K562 (cell line): ENCODE measurements at regions not wholly inside any gene's neighbourhood (a gene's known extent, or its start where the extent isn't known, plus 50 kb on each side); places are given as distances from the start of the nearest gene placed in this dataset.

Source experiments
- ATAC-seq: fragments of 200-7000 bp; cut with Tn5 transposase; 3 replicates; pipeline ENCODE4 v1.9.1; 2020; ENCODE audit warnings: moderate library complexity
- BruUV-seq: library from RNA; stranded (reverse); fragments of 400-500 nt; replicated peaks from 2 replicates; lab custom pipeline; 2021; lab: Mats Ljungman, UMichigan
- CTCF ChIA-PET: fragments of 300-600 bp; formaldehyde crosslinking; extraction: SDS; loops from one replicate; lab custom pipeline; 2021; ENCODE audit warnings: low intra/inter-chr PET ratio; lab: Yijun Ruan, JAX
- POLR2A ChIA-PET: fragments of 300-600, 350-650 bp; sonication (Branson Sonifier 250); formaldehyde crosslinking; extraction: SDS; loops from one replicate; lab custom pipeline; 2021; ENCODE audit warnings: antibody characterized with exemption, inconsistent platforms; lab: Yijun Ruan, JAX
- DNase-seq, 4 experiments: peaks; one replicate each; pipeline versions ENCODE4 v3.0.0 to v3.0.0-alpha.2; 2011 to 2018; ENCODE audit warnings: low spot score in 3 of 4, mixed read lengths in 3 of 4; ENCODE audit errors: extremely low read depth in 1 of 4
- FAIRE-seq: peaks from 2 replicates; lab custom pipeline; 2011; peaks lifted over from hg19 to GRCh38; lab: Jason Lieb, UNC
- H2AFZ ChIP-seq: 2 replicates; pipeline ENCODE4 v1.6.0; 2011; ENCODE audit warnings: low read depth, low read length, control low read depth, inconsistent platforms
- H3K27ac ChIP-seq: fragments of 200-600 bp; 3 replicates; pipeline ENCODE4 v1.8.0; 2011; ENCODE audit warnings: low read depth, mild to moderate bottlenecking, control low read depth, inconsistent platforms, low read length, moderate library complexity, mixed read lengths; ENCODE audit errors: extremely low read depth
- H3K27me3 ChIP-seq, 2 experiments: fragments of 300-600 bp in 1 of 2; 2 replicates in 1 of 2; 3 replicates in 1 of 2; pipeline versions ENCODE4 v1.6.0 to v1.8.0; 2011; ENCODE audit warnings: inconsistent platforms in 2 of 2, low read length in 2 of 2, mild to moderate bottlenecking in 1 of 2, mixed read lengths in 1 of 2, moderate library complexity in 1 of 2; ENCODE audit not compliant: control insufficient read depth in 2 of 2, insufficient read depth in 2 of 2
- H3K36me3 ChIP-seq: fragments of 300-600 bp; 3 replicates; pipeline ENCODE4 v1.8.0; 2011; ENCODE audit warnings: mild to moderate bottlenecking, low read length, inconsistent platforms; ENCODE audit not compliant: control insufficient read depth, insufficient read depth
- H3K4me1 ChIP-seq, 2 experiments: fragments of 200-600 bp in 1 of 2; replicated peaks in 1 of 2; 2 replicates in 1 of 2; 3 replicates in 1 of 2; pipeline versions ENCODE4 v1.5.1 to v1.8.0; 2011; ENCODE audit warnings: inconsistent platforms in 2 of 2, low read length in 2 of 2, mild to moderate bottlenecking in 1 of 2, mixed read lengths in 1 of 2, moderate library complexity in 1 of 2; ENCODE audit not compliant: control insufficient read depth in 2 of 2, insufficient read depth in 2 of 2
- H3K4me2 ChIP-seq: 2 replicates; pipeline ENCODE4 v1.6.1; 2011; ENCODE audit warnings: low read length, control low read depth, inconsistent platforms, mixed read lengths; ENCODE audit not compliant: insufficient read depth
- H3K4me3 ChIP-seq: fragments of 200-600 bp; sonication (generic), shearing (Covaris generic); 2 replicates; pipeline ENCODE4 v1.5.1; 2016; ENCODE audit warnings: control low read depth, inconsistent platforms
- H3K79me2 ChIP-seq: fragments of 200-600 bp; 3 replicates; pipeline ENCODE4 v1.8.0; 2011; ENCODE audit warnings: low read length, inconsistent platforms; ENCODE audit not compliant: control insufficient read depth, insufficient read depth
- H3K9ac ChIP-seq, 2 experiments: 2 replicates each; pipeline versions ENCODE4 v1.6.0 to v1.6.1; 2011; ENCODE audit warnings: low read depth in 2 of 2, low read length in 2 of 2, control low read depth in 1 of 2, inconsistent platforms in 1 of 2, mild to moderate bottlenecking in 1 of 2, mixed read lengths in 1 of 2; ENCODE audit not compliant: insufficient read depth in 1 of 2
- H3K9me1 ChIP-seq: one replicate; pipeline ENCODE4 v1.6.0; 2011; ENCODE audit warnings: inconsistent platforms, mild to moderate bottlenecking, low read length, moderate library complexity; ENCODE audit not compliant: control insufficient read depth, insufficient read depth
- H3K9me3 ChIP-seq: replicated peaks from 2 replicates; pipeline ENCODE4 v1.5.1; 2011; ENCODE audit warnings: low read depth, low read length, inconsistent platforms; ENCODE audit not compliant: control insufficient read depth, insufficient read depth
- H4K20me1 ChIP-seq: replicated peaks from 2 replicates; pipeline ENCODE4 v1.6.1; 2011; ENCODE audit warnings: low read length, inconsistent platforms, mixed read lengths; ENCODE audit not compliant: control insufficient read depth, insufficient read depth
- NUFIP1 ChIP-seq: fragments of 450-650 bp; IDR thresholded peaks from 2 replicates; pipeline ENCODE4 v1.6.1; 2018; ENCODE audit not compliant: partially characterized antibody
- SETDB1 ChIP-seq: IDR thresholded peaks from one replicate; pipeline ENCODE4 v1.6.1; 2012; ENCODE audit warnings: low read length, control low read depth, inconsistent platforms
- TCF7 ChIP-seq: sonication (generic); IDR thresholded peaks from 2 replicates; pipeline ENCODE4 v1.6.1; 2016; ENCODE audit warnings: antibody characterized with exemption, borderline replicate concordance
- TFE3 ChIP-seq: fragments of 450-650 bp; formaldehyde crosslinking; IDR thresholded peaks from 2 replicates; pipeline ENCODE4 v1.4.0; 2020; ENCODE audit warnings: mild to moderate bottlenecking, mixed read lengths
- ZBTB1 ChIP-seq: sonication (generic); formaldehyde crosslinking; IDR thresholded peaks from 2 replicates; pipeline ENCODE4 v1.8.1; 2023; ENCODE audit warnings: missing genetic modification reagents, low read depth, mild to moderate bottlenecking, borderline replicate concordance
- WGBS: fragments of 100-300 bp; shearing (Covaris generic); methylation state at CpG from one replicate; pipeline ENCODE4 v1.1.6; 2016; ENCODE audit warnings: low coverage, mixed read lengths; ENCODE audit not compliant: insufficient coverage; ENCODE audit errors: missing lambda C conversion rate; 5-methylcytosine and 5-hydroxymethylcytosine counted together
- in situ Hi-C: fragments of 300-500 bp; cut with MboI; formaldehyde crosslinking; loops from 4 replicates; pipeline ENCODE4 v1.15.0; 2018; ENCODE audit warnings: inconsistent platforms, mixed read lengths
- intact Hi-C: fragments of 100-400 bp; cut with micrococcal nuclease; formaldehyde crosslinking; loops from 2 replicates; pipeline ENCODE4 v1.14.2; 2022

GRCh38 chr6:6090861-6091607 lies 84.3 kb upstream of the NRN1 start:
- ChIA-PET POLR2A (no interaction called here), CTCF (no interaction called here)
- H3K27me3 ChIP-seq: no peaks in the 10 kb centered on the region
- intact Hi-C loops (no loop called here), in situ Hi-C loops (no loop called here)
- no peak overlapping the region for H2AFZ ChIP-seq
- no peak overlapping the region for H3K9ac ChIP-seq
- no peak for TF ChIP-seq NUFIP1
- no peak for TF ChIP-seq ZBTB1 (CRISPR knock-in tag)
- no peak for TF ChIP-seq TFE3 (CRISPR knock-in tag)
- TF ChIP-seq SETDB1: no peak
- TF ChIP-seq TCF7: no peak
- ATAC-seq (no peak), FAIRE-seq (no peak), DNase-seq (no peak)
- 0% methylated on average over 5 of the region's 5 CpGs for WGBS
- H3K36me3 ChIP-seq: no peaks in the 10 kb centered on the region
- no peak overlapping the region for H3K4me3 ChIP-seq
- H3K27ac ChIP-seq: no peak overlapping the region
- no peak overlapping the region for H3K4me2 ChIP-seq
- no peaks in the 10 kb centered on the region for H3K9me3 ChIP-seq
- H3K79me2 ChIP-seq: no peaks in the 10 kb centered on the region
- H3K4me1 ChIP-seq: no peaks in the 10 kb centered on the region
- no peaks in the 10 kb centered on the region; the same call in 1 of the 2 replicates for H4K20me1 ChIP-seq
- no peaks in the 10 kb centered on the region for H3K9me1 ChIP-seq
- no TSS peak for BruUV-seq
